ENCODE measurements at regions not wholly inside any gene's neighbourhood (a gene's known extent, or its start where the extent isn't known, plus 50 kb on each side); places are given as distances from the start of the nearest gene placed in this dataset.

- DNase-seq: no peak
- Mint-ChIP-seq H3K27me3 (no peaks in the 10 kb centered on the region), H3K4me3 (no peak overlapping the region), H3K27ac (no peak overlapping the region), H3K9me3 (peaks cover 0 to 2% of the 10 kb centered on the region in 2 donors), H3K4me1 (no peaks in the 10 kb centered on the region), H3K36me3 (no peaks in the 10 kb centered on the region)
- no peak for ATAC-seq (replicated peaks)
Measured at GRCh38 chr10:58052772-58053171, 214.9 kb downstream of the IPMK start.

- Mint-ChIP-seq H3K27ac (no peak overlapping the region), H3K4me3 (no peak overlapping the region)
Measured at GRCh38 chr10:58050575-58050974, 217.1 kb downstream of the IPMK start.

GRCh38 chr10:58048936-58049335, 218.8 kb downstream of the IPMK start:
- H3K4me3 Mint-ChIP-seq: no peak overlapping the region
- H3K4me1 Mint-ChIP-seq: no peaks in the 10 kb centered on the region
- H3K9me3 Mint-ChIP-seq: peaks cover 0 to 2% of the 10 kb centered on the region in 2 donors
- H3K27me3 Mint-ChIP-seq: no peaks in the 10 kb centered on the region
- H3K36me3 Mint-ChIP-seq: no peaks in the 10 kb centered on the region
- DNase-seq (no peak), ATAC-seq (replicated peaks) (no peak)
- H3K27ac Mint-ChIP-seq: no peak overlapping the region

More at GRCh38 chr10:58050575-58050974, 217.1 kb downstream of the IPMK start:
- peaks cover 0 to 2% of the 10 kb centered on the region in 2 donors for H3K9me3 Mint-ChIP-seq
- H3K27me3 Mint-ChIP-seq: no peaks in the 10 kb centered on the region
- H3K4me1 Mint-ChIP-seq: no peaks in the 10 kb centered on the region
- no peaks in the 10 kb centered on the region for H3K36me3 Mint-ChIP-seq
- ATAC-seq (replicated peaks): no peak
- no peak for DNase-seq

- no peak overlapping the region for H3K4me3 Mint-ChIP-seq
- H3K27me3 Mint-ChIP-seq: no peaks in the 10 kb centered on the region
- H3K36me3 Mint-ChIP-seq: no peaks in the 10 kb centered on the region
- H3K9me3 Mint-ChIP-seq: peaks cover 0 to 6% of the 10 kb centered on the region in 2 donors
- H3K27ac Mint-ChIP-seq: no peak overlapping the region
- ATAC-seq (replicated peaks): no peak
- DNase-seq: no peak
- no peaks in the 10 kb centered on the region for H3K4me1 Mint-ChIP-seq
Measured at GRCh38 chr10:58044072-58044471, 223.6 kb downstream of the IPMK start.

GRCh38 chr10:58041901-58042300, 225.8 kb downstream of the IPMK start:
- ATAC-seq (replicated peaks) (no peak), DNase-seq (no peak)
- no peak overlapping the region for H3K27ac Mint-ChIP-seq
- H3K4me1 Mint-ChIP-seq: no peaks in the 10 kb centered on the region
- peaks cover 0 to 4% of the 10 kb centered on the region in 2 donors for H3K9me3 Mint-ChIP-seq
- H3K36me3 Mint-ChIP-seq: no peaks in the 10 kb centered on the region
- no peaks in the 10 kb centered on the region for H3K27me3 Mint-ChIP-seq
- no peak overlapping the region for H3K4me3 Mint-ChIP-seq

- H3K36me3 Mint-ChIP-seq: no peaks in the 10 kb centered on the region
- no peaks in the 10 kb centered on the region for H3K4me1 Mint-ChIP-seq
- no peak overlapping the region for H3K27ac Mint-ChIP-seq
- no peak overlapping the region for H3K4me3 Mint-ChIP-seq
- no peak for ATAC-seq (replicated peaks)
- peaks cover 0 to 1% of the 10 kb centered on the region in 2 donors for H3K9me3 Mint-ChIP-seq
- no peak for DNase-seq
- no peaks in the 10 kb centered on the region for H3K27me3 Mint-ChIP-seq
Measured at GRCh38 chr10:58030208-58030607, 237.5 kb downstream of the IPMK start.

- H3K4me3 Mint-ChIP-seq: no peak overlapping the region
- DNase-seq: no peak
- H3K36me3 Mint-ChIP-seq: no peaks in the 10 kb centered on the region
- no peak for ATAC-seq (replicated peaks)
- H3K27ac Mint-ChIP-seq: no peak overlapping the region
- no peaks in the 10 kb centered on the region for H3K9me3 Mint-ChIP-seq
- no peaks in the 10 kb centered on the region for H3K27me3 Mint-ChIP-seq
- no peaks in the 10 kb centered on the region for H3K4me1 Mint-ChIP-seq
Measured at GRCh38 chr10:58028597-58029366, 238.9 kb downstream of the IPMK start.

GRCh38 chr10:58027426-58027825, 240.3 kb downstream of the IPMK start:
- no peaks in the 10 kb centered on the region for H3K4me1 Mint-ChIP-seq
- no peaks in the 10 kb centered on the region for H3K36me3 Mint-ChIP-seq
- H3K27ac Mint-ChIP-seq: no peak overlapping the region
- no peak overlapping the region for H3K4me3 Mint-ChIP-seq
- no peaks in the 10 kb centered on the region for H3K27me3 Mint-ChIP-seq
- no peaks in the 10 kb centered on the region for H3K9me3 Mint-ChIP-seq
- DNase-seq (no peak), ATAC-seq (replicated peaks) (no peak)

- no peaks in the 10 kb centered on the region for H3K36me3 Mint-ChIP-seq
- H3K4me1 Mint-ChIP-seq: no peaks in the 10 kb centered on the region
- H3K4me3 Mint-ChIP-seq: no peak overlapping the region
Measured at GRCh38 chr10:58026036-58026435, 241.7 kb downstream of the IPMK start.

GRCh38 chr10:58023341-58024073, 244.2 kb downstream of the IPMK start:
- Mint-ChIP-seq H3K4me3 (no peak overlapping the region), H3K27me3 (no peaks in the 10 kb centered on the region), H3K36me3 (no peaks in the 10 kb centered on the region), H3K4me1 (no peaks in the 10 kb centered on the region), H3K9me3 (peaks cover 4 to 7% of the 10 kb centered on the region in 2 donors), H3K27ac (no peak overlapping the region)
- DNase-seq (no peak), ATAC-seq (replicated peaks) (no peak)

More at GRCh38 chr10:58026036-58026435, 241.7 kb downstream of the IPMK start:
- no peak overlapping the region for H3K27ac Mint-ChIP-seq
- H3K9me3 Mint-ChIP-seq: peaks cover 4 to 5% of the 10 kb centered on the region in 2 donors
- DNase-seq (no peak), ATAC-seq (replicated peaks) (no peak)
- no peaks in the 10 kb centered on the region for H3K27me3 Mint-ChIP-seq

- H3K9me3 Mint-ChIP-seq: peaks cover 4 to 7% of the 10 kb centered on the region in 2 donors
- DNase-seq: no peak
- no peak overlapping the region for H3K27ac Mint-ChIP-seq
- no peaks in the 10 kb centered on the region for H3K27me3 Mint-ChIP-seq
- H3K4me1 Mint-ChIP-seq: no peaks in the 10 kb centered on the region
- H3K4me3 Mint-ChIP-seq: no peak overlapping the region
- no peaks in the 10 kb centered on the region for H3K36me3 Mint-ChIP-seq
- no peak for ATAC-seq (replicated peaks)
Measured at GRCh38 chr10:58019863-58020537, 247.7 kb downstream of the IPMK start.

GRCh38 chr10:58017719-58018367, 249.9 kb downstream of the IPMK start:
- Mint-ChIP-seq H3K4me3 (no peak overlapping the region), H3K27me3 (no peaks in the 10 kb centered on the region), H3K36me3 (no peaks in the 10 kb centered on the region), H3K27ac (no peak overlapping the region), H3K4me1 (no peaks in the 10 kb centered on the region), H3K9me3 (peaks cover 4 to 7% of the 10 kb centered on the region in 2 donors)
- ATAC-seq (replicated peaks): no peak
- no peak for DNase-seq

GRCh38 chr10:58016614-58017013, 251.1 kb downstream of the IPMK start:
- Mint-ChIP-seq H3K4me3 (no peak overlapping the region), H3K36me3 (no peaks in the 10 kb centered on the region), H3K27ac (no peak overlapping the region), H3K4me1 (no peaks in the 10 kb centered on the region), H3K9me3 (peaks cover 0 to 4% of the 10 kb centered on the region in 2 donors), H3K27me3 (no peaks in the 10 kb centered on the region)
- ATAC-seq (replicated peaks): no peak
- no peak for DNase-seq

- Mint-ChIP-seq H3K9me3 (no peaks in the 10 kb centered on the region), H3K36me3 (no peaks in the 10 kb centered on the region)
- ATAC-seq (replicated peaks): no peak
Measured at GRCh38 chr10:58014436-58014835, 253.3 kb downstream of the IPMK start.

More at GRCh38 chr10:58014436-58014835, 253.3 kb downstream of the IPMK start:
- no peak overlapping the region for H3K27ac Mint-ChIP-seq
- H3K4me3 Mint-ChIP-seq: no peak overlapping the region
- H3K27me3 Mint-ChIP-seq: no peaks in the 10 kb centered on the region
- no peaks in the 10 kb centered on the region for H3K4me1 Mint-ChIP-seq
- DNase-seq: no peak
